ENCODE measurements at regions not wholly inside any gene's neighbourhood (a gene's known extent, or its start where the extent isn't known, plus 50 kb on each side); places are given as distances from the start of the nearest gene placed in this dataset. TPM values are rescaled to one million over a fixed set of nuclear protein-coding genes. Genes with fewer than 3 reads are reported as not detected.

- CTCF ChIA-PET, result no interaction called here
These were observed 61.3 kb upstream of the NXPH2 start for GRCh38 chr2:138841459-138841858.

DNA sequence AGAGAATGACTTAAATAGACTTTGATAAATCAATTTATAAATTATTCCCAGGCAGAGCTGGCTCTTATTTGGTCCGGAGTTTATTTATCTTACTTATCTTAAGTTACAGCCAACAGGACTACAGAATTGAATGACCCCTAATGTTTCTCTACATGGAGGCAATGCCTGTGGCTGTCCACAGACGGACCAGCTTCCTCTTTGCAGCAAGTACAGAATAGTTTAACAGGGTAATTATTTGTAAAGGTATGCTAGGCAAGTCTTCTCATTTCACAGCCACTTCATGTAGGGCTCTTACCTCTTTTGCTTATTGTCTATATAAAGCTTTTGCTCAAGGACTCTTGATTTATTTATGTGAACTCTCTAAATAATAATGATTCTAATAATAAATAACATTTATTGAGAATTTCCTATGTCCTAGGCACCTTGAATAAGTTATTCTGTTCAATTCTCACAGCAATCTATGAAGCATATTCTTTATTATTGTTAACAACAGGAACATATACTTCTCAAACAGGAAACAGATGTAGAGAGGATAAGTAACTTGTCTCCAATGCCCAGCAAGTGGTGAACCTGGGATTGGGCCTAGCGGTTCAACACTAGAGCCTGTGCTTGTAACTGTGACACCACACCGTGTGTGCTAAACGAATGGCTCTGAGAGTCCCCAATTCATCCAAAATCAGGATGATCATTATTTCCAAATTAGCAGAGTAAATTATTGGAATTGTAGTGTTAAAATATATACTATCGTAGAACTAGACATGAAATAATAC lies 58.8 kb upstream of the NXPH2 start:
- DNase-seq (ENCODE audit: low read depth), result no peak
- no peak for TF ChIP-seq CTCF (IDR thresholded peaks at IDR 0.05; ENCODE audit: insufficient read depth, low read depth, low read length)
- POLR2A ChIA-PET, result no interaction called here
- no peak overlapping the region for H3K4me3 ChIP-seq (ENCODE audit: low read depth, low read length)
- H3K36me3 ChIP-seq (ENCODE audit: control insufficient read depth, insufficient read depth, low read length), result no peaks in the 10 kb centered on the region
- no peaks in the 10 kb centered on the region for H3K27me3 ChIP-seq (ENCODE audit: control insufficient read depth, insufficient read depth, low read length)
- CTCF ChIA-PET, result no interaction called here

More at GRCh38 chr2:138841459-138841858, 61.3 kb upstream of the NXPH2 start:
- no peak for TF ChIP-seq CTCF (IDR thresholded peaks at IDR 0.05; ENCODE audit: insufficient read depth, low read depth, low read length)
- H3K4me3 ChIP-seq (ENCODE audit: low read depth, low read length), result no peak overlapping the region
- no peaks in the 10 kb centered on the region for H3K27me3 ChIP-seq (ENCODE audit: control insufficient read depth, insufficient read depth, low read length)
- POLR2A ChIA-PET, result no interaction called here
- H3K36me3 ChIP-seq (ENCODE audit: control insufficient read depth, insufficient read depth, low read length), result no peaks in the 10 kb centered on the region
- DNase-seq (ENCODE audit: low read depth), result no peak

GRCh38 chr2:138831691-138832090 lies 51.5 kb upstream of the NXPH2 start:
- Histone ChIP-seq H3K4me3 (ENCODE audit: low read depth, low read length) (no peak overlapping the region), H3K27me3 (ENCODE audit: control insufficient read depth, insufficient read depth, low read length) (no peaks in the 10 kb centered on the region), H3K36me3 (ENCODE audit: control insufficient read depth, insufficient read depth, low read length) (no peaks in the 10 kb centered on the region)
- ChIA-PET POLR2A (no interaction called here), CTCF (interaction anchor here (1.1 kb wide), 1 partner anchor 11 kb away, joined by 3 read pairs; no protein-coding TSS in a partner anchor)
- no peak for TF ChIP-seq CTCF (IDR thresholded peaks at IDR 0.05; ENCODE audit: insufficient read depth, low read depth, low read length)
- no peak for DNase-seq (ENCODE audit: low read depth)

- no peak for DNase-seq (ENCODE audit: low read depth)
- POLR2A ChIA-PET, result no interaction called here
- TF ChIP-seq CTCF (IDR thresholded peaks at IDR 0.05; ENCODE audit: insufficient read depth, low read depth, low read length), result no peak
- no peaks in the 10 kb centered on the region for H3K36me3 ChIP-seq (ENCODE audit: control insufficient read depth, insufficient read depth, low read length)
- CTCF ChIA-PET, result no interaction called here
- no peak overlapping the region for H3K4me3 ChIP-seq (ENCODE audit: low read depth, low read length)
- H3K27me3 ChIP-seq (ENCODE audit: control insufficient read depth, insufficient read depth, low read length), result no peaks in the 10 kb centered on the region
These were observed 51.0 kb upstream of the NXPH2 start for GRCh38 chr2:138831154-138831553.

- Histone ChIP-seq H3K4me3 (ENCODE audit: low read depth, low read length) (no peak overlapping the region), H3K36me3 (ENCODE audit: control insufficient read depth, insufficient read depth, low read length) (no peaks in the 10 kb centered on the region), H3K27me3 (ENCODE audit: control insufficient read depth, insufficient read depth, low read length) (no peaks in the 10 kb centered on the region)
- DNase-seq (ENCODE audit: low read depth), result no peak
- ChIA-PET POLR2A (no interaction called here), CTCF (no interaction called here)
- TF ChIP-seq CTCF (IDR thresholded peaks at IDR 0.05; ENCODE audit: insufficient read depth, low read depth, low read length), result no peak
These were observed 50.4 kb upstream of the NXPH2 start for GRCh38 chr2:138830547-138830946.

Small RNA genes lying in the stretch of these regions (small RNA-seq; reads per million reads assigned to genes)
- not detected for gene RF00139 (ENCODE audit: insufficient read length, low read depth, low replicate concordance)
- not detected for gene RN7SKP286 (ENCODE audit: insufficient read length, low read depth, low replicate concordance)

All from BJ (cell line).